Nephron (organoid): ENCODE measurements at regions not wholly inside any gene's neighbourhood (a gene's known extent, or its start where the extent isn't known, plus 50 kb on each side); places are given as distances from the start of the nearest gene placed in this dataset.
A peak's percentile ranks its signal among the peaks of the same experiment; 100 is the strongest.

ENCODE experiments used
- H3K27ac Mint-ChIP-seq, 3 experiments: 2 replicates each; pipeline ENCODE4 v1.8.0; 2020; ENCODE audit warnings: mixed read lengths in 3 of 3, mild to moderate bottlenecking in 2 of 3, moderate library complexity in 1 of 3
- H3K27me3 Mint-ChIP-seq: 2 replicates; pipeline ENCODE4 v1.8.0; 2021; ENCODE audit warnings: low read depth, mild to moderate bottlenecking, moderate library complexity, mixed read lengths
- H3K36me3 Mint-ChIP-seq: 2 replicates; pipeline ENCODE4 v1.8.0; 2020; ENCODE audit warnings: low read depth, mixed read lengths
- H3K4me1 Mint-ChIP-seq: 2 replicates; pipeline ENCODE4 v1.8.0; 2020; ENCODE audit warnings: mixed read lengths
- H3K4me3 Mint-ChIP-seq, 3 experiments: 2 replicates each; pipeline ENCODE4 v1.8.0; 2020; ENCODE audit warnings: mild to moderate bottlenecking in 3 of 3, mixed read lengths in 3 of 3, moderate library complexity in 2 of 3
- H3K9me3 Mint-ChIP-seq: 2 replicates; pipeline ENCODE4 v1.8.0; 2020; ENCODE audit warnings: mixed read lengths
- CTCF ChIP-seq, 3 experiments: fragments of 200-600 bp; sonication (generic); IDR thresholded peaks; one replicate each; pipeline ENCODE4 v1.5.0; 2021; ENCODE audit warnings: antibody characterized with exemption in 3 of 3; ENCODE audit not compliant: unreplicated experiment in 3 of 3

- Mint-ChIP-seq H3K9me3 (peaks cover 3% of the 10 kb centered on the region), H3K4me1 (peaks cover 14% of the 10 kb centered on the region), H3K4me3 (no peak overlapping the region), H3K27me3 (no peaks in the 10 kb centered on the region), H3K36me3 (no peaks in the 10 kb centered on the region), H3K27ac (no peak overlapping the region)
- TF ChIP-seq CTCF (IDR thresholded peaks at IDR 0.05; ENCODE audit: unreplicated experiment in 3 of 3), result no peak
Observed at GRCh38 chr1:164183854-164184635, 374.9 kb upstream of the PBX1 start.

- peaks cover 3% of the 10 kb centered on the region for H3K9me3 Mint-ChIP-seq
- H3K4me1 Mint-ChIP-seq, result peaks cover 15% of the 10 kb centered on the region
- H3K27me3 Mint-ChIP-seq, result no peaks in the 10 kb centered on the region
- H3K36me3 Mint-ChIP-seq, result no peaks in the 10 kb centered on the region
- TF ChIP-seq CTCF (IDR thresholded peaks at IDR 0.05; ENCODE audit: unreplicated experiment in 3 of 3), result no peak
- H3K27ac Mint-ChIP-seq, result peak overlapping the region in 1 of 3 experiments; percentile 9
- no peak overlapping the region for H3K4me3 Mint-ChIP-seq
Observed at GRCh38 chr1:164186881-164187280, 372.1 kb upstream of the PBX1 start.

GRCh38 chr1:164188497-164188896, 370.5 kb upstream of the PBX1 start:
- peaks cover 4% of the 10 kb centered on the region for H3K36me3 Mint-ChIP-seq
- peak overlapping the region; percentile 2 to 47 (median 23) for H3K27ac Mint-ChIP-seq
- H3K4me1 Mint-ChIP-seq, result peaks cover 15% of the 10 kb centered on the region
- peaks cover 15% of the 10 kb centered on the region for H3K9me3 Mint-ChIP-seq
- no peak overlapping the region for H3K4me3 Mint-ChIP-seq
- no peaks in the 10 kb centered on the region for H3K27me3 Mint-ChIP-seq
- TF ChIP-seq CTCF (IDR thresholded peaks at IDR 0.05; ENCODE audit: unreplicated experiment in 3 of 3), result no peak

GRCh38 chr1:164191191-164191590, 367.8 kb upstream of the PBX1 start:
- peaks cover 4% of the 10 kb centered on the region for H3K36me3 Mint-ChIP-seq
- no peak overlapping the region for H3K4me3 Mint-ChIP-seq
- peaks cover 22% of the 10 kb centered on the region for H3K9me3 Mint-ChIP-seq
- H3K4me1 Mint-ChIP-seq, result peaks cover 15% of the 10 kb centered on the region
- TF ChIP-seq CTCF (IDR thresholded peaks at IDR 0.05; ENCODE audit: unreplicated experiment in 3 of 3), result no peak
- no peak overlapping the region for H3K27ac Mint-ChIP-seq
- no peaks in the 10 kb centered on the region for H3K27me3 Mint-ChIP-seq

GRCh38 chr1:164210211-164210739, 348.7 kb upstream of the PBX1 start:
- TF ChIP-seq CTCF (IDR thresholded peaks at IDR 0.05; ENCODE audit: unreplicated experiment in 3 of 3), result no peak
- Mint-ChIP-seq H3K4me1 (no peaks in the 10 kb centered on the region), H3K9me3 (peaks cover under 1% of the 10 kb centered on the region), H3K36me3 (peaks cover under 1% of the 10 kb centered on the region), H3K4me3 (no peak overlapping the region), H3K27ac (no peak overlapping the region), H3K27me3 (no peaks in the 10 kb centered on the region)

GRCh38 chr1:164223378-164223777, 335.6 kb upstream of the PBX1 start:
- H3K4me3 Mint-ChIP-seq, result no peak overlapping the region
- no peaks in the 10 kb centered on the region for H3K36me3 Mint-ChIP-seq
- H3K4me1 Mint-ChIP-seq, result no peaks in the 10 kb centered on the region
- H3K9me3 Mint-ChIP-seq, result peaks cover 25% of the 10 kb centered on the region
- no peaks in the 10 kb centered on the region for H3K27me3 Mint-ChIP-seq
- no peak overlapping the region for H3K27ac Mint-ChIP-seq
- TF ChIP-seq CTCF (IDR thresholded peaks at IDR 0.05; ENCODE audit: unreplicated experiment in 3 of 3), result no peak
